ENCODE measurements at regions not wholly inside any gene's neighbourhood (a gene's known extent, or its start where the extent isn't known, plus 50 kb on each side); places are given as distances from the start of the nearest gene placed in this dataset.

DNA sequence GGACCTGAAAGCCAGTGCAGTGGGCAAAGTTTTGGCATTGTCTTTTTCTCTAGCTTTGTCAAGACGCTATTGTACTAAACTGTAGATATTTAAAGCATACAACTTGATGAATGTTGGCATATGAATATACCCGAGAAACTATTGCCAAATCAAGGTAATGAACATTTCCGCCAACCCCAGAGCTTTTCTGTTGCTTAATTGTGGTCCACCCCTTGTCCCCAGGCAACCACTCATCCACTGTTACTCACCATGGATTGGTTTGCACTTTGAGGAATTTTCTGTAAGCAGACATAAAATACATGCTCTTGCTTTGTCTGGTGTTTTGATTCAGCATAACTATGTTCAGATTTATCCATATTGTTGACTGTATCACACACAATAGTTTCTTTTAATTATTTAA, 688.4 kb downstream of the ADCYAP1 start:
- TF ChIP-seq, protein P1, sequence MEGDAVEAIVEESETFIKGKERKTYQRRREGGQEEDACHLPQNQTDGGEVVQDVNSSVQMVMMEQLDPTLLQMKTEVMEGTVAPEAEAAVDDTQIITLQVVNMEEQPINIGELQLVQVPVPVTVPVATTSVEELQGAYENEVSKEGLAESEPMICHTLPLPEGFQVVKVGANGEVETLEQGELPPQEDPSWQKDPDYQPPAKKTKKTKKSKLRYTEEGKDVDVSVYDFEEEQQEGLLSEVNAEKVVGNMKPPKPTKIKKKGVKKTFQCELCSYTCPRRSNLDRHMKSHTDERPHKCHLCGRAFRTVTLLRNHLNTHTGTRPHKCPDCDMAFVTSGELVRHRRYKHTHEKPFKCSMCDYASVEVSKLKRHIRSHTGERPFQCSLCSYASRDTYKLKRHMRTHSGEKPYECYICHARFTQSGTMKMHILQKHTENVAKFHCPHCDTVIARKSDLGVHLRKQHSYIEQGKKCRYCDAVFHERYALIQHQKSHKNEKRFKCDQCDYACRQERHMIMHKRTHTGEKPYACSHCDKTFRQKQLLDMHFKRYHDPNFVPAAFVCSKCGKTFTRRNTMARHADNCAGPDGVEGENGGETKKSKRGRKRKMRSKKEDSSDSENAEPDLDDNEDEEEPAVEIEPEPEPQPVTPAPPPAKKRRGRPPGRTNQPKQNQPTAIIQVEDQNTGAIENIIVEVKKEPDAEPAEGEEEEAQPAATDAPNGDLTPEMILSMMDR (IDR thresholded peaks at IDR 0.05), result no peak

GRCh38 chr18:1595195-1595594, 690.5 kb downstream of the ADCYAP1 start:
- TF ChIP-seq, protein P1 (IDR thresholded peaks at IDR 0.05), result no peak

DNA sequence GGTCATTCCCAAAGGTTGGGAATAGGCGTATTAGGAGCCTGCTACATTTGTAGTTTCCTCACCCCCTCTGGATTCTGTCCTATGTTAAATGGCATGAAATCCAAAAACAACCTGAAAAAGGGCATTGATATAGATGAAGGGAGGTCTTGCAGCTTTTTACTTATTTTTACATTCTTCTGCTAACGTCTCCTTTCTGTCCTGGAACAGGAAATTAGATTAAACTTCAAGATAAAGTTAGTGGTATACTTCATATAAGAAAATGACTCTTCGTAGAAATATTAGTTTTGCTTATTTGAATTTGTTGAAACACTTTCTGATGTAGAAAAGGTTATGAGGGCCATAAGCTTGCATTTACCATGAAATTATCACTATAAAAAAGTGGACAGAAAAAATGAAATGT, 694.5 kb downstream of the ADCYAP1 start:
- TF ChIP-seq, protein P1 (IDR thresholded peaks at IDR 0.05), result no peak

DNA sequence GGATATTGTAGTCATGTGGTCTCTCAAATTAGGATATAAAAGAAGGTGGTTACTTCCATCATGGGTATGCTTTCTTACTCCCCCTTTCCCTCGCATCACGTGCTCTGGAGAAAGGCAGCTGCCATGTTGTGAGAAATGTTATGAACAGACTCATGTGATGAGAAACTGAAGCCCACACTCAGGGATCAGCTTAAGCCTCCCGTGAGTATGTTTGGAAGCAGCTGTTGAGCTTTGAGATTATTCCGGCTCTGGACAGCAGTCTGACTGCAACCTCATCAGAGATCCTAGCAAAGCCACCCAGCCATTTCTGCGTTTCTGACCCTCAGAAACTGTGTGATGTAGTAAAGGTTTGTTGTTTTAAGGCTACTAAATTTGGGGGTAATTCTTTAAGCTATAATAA, 700.1 kb downstream of the ADCYAP1 start:
- TF ChIP-seq, protein P1 (IDR thresholded peaks at IDR 0.05), result no peak

DNA sequence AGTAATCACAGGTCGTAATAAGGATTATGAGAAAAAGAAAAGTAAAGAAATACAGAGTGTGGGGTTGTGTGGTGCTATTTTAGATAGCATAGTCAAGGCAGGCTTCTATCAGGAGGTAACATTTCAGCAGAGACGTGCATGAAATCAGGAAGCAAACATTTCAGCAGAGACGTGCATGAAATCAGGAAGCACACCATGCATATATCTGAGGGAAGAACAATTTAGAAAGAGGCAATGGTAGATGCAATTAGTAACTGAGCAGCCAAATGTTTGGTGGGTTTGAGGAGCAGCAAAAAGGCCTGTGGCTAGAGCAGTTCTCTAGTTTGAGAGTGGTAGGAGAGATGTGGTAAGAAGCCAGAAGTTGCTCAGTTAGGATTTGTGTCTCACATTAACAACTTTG, 713.7 kb downstream of the ADCYAP1 start:
- TF ChIP-seq, protein P1 (IDR thresholded peaks at IDR 0.05), result no peak

GRCh38 chr18:1619507-1619906, 714.8 kb downstream of the ADCYAP1 start:
- TF ChIP-seq, protein P1 (IDR thresholded peaks at IDR 0.05), result no peak

DNA sequence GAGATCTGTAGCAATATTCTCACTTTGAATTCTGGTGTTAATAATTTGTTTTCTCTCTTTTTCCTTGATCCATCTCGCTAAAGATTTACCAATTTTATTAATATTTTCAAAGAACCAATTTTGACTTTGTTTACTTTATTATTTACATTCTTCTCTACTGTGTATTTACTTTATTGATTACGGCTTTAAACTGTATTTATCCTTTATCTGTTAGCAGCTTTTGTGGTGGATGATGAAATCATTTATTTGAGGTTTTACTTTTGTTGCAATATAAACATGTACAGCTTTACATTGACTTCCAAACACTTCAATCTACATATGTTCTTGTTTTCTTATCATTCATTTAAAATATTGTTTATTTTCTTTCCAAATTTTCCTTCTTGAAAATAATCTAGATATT, 719.9 kb downstream of the ADCYAP1 start:
- TF ChIP-seq, protein P1 (IDR thresholded peaks at IDR 0.05), result no peak

- TF ChIP-seq, protein P1 (IDR thresholded peaks at IDR 0.05), result no peak
These were observed 722.8 kb downstream of the ADCYAP1 start for GRCh38 chr18:1627494-1627893.

Measured in LNCAP (cell line).